A673 (cell line): ENCODE measurements at regions not wholly inside any gene's neighbourhood (a gene's known extent, or its start where the extent isn't known, plus 50 kb on each side); places are given as distances from the start of the nearest gene placed in this dataset.

ENCODE experiments used
- CTCF ChIP-seq: fragments of 300-800, 200-600 bp; sonication (generic); conservative IDR thresholded peaks from 2 replicates; pipeline ENCODE4 v1.5.1; 2017; ENCODE audit warnings: low read depth, mild to moderate bottlenecking, antibody characterized with exemption, low read length, moderate library complexity, mixed read lengths
- EZH2 ChIP-seq: fragments of 200-600 bp; sonication (generic); IDR thresholded peaks from 2 replicates; pipeline ENCODE4 v1.6.1; 2017; ENCODE audit warnings: borderline replicate concordance, low read depth, mild to moderate bottlenecking, mixed read lengths, antibody characterized with exemption, low read length; ENCODE audit not compliant: poor library complexity, severe bottlenecking

GRCh38 chr5:113808956-113809355 lies 295.5 kb downstream of the YTHDC2 start:
- TF ChIP-seq EZH2 (no peak), CTCF (no peak)
